DOHH2 (cell line): ENCODE measurements at regions not wholly inside any gene's neighbourhood (a gene's known extent, or its start where the extent isn't known, plus 50 kb on each side); places are given as distances from the start of the nearest gene placed in this dataset.

Source experiments
- EZH2phosphoT487 ChIP-seq: fragments of 200-600 bp; sonication (generic); IDR thresholded peaks from 2 replicates; pipeline ENCODE4 v1.6.1; 2017; ENCODE audit warnings: borderline replicate concordance, mild to moderate bottlenecking, antibody characterized with exemption, low read length, moderate library complexity, mixed read lengths
- TF ChIP-seq, protein P1 (sequence below): fragments of 200-600 bp; sonication (generic); IDR thresholded peaks from one replicate; pipeline ENCODE4 v1.5.1; 2014; ENCODE audit warnings: antibody characterized with exemption, mild to moderate bottlenecking, low read depth, low read length; ENCODE audit not compliant: poor library complexity, severe bottlenecking

DNA sequence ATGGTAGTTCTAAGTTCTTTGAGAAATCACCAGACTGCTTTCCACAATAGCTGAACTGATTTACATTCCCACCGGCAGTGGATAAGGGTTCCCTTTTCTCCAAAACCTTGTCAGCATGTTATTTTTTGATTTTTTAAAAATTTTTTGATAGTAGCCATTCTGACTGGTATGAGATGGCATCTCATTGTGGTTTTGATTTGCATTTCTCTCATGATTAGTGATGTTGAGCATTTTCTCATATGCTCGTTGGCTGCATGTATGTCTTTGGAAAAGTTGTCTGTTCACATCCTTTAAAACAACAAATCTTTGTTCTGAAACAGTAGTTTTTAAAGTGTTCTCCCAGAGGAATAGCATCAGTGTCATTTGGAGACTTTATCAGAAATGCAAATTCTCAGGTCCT is 77.5 kb upstream of the POMP start:
- TF ChIP-seq, protein P1, sequence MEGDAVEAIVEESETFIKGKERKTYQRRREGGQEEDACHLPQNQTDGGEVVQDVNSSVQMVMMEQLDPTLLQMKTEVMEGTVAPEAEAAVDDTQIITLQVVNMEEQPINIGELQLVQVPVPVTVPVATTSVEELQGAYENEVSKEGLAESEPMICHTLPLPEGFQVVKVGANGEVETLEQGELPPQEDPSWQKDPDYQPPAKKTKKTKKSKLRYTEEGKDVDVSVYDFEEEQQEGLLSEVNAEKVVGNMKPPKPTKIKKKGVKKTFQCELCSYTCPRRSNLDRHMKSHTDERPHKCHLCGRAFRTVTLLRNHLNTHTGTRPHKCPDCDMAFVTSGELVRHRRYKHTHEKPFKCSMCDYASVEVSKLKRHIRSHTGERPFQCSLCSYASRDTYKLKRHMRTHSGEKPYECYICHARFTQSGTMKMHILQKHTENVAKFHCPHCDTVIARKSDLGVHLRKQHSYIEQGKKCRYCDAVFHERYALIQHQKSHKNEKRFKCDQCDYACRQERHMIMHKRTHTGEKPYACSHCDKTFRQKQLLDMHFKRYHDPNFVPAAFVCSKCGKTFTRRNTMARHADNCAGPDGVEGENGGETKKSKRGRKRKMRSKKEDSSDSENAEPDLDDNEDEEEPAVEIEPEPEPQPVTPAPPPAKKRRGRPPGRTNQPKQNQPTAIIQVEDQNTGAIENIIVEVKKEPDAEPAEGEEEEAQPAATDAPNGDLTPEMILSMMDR: no peak
- TF ChIP-seq EZH2phosphoT487: no peak
